Stomach (tissue), 8 donors: ENCODE measurements at regions not wholly inside any gene's neighbourhood (a gene's known extent, or its start where the extent isn't known, plus 50 kb on each side); places are given as distances from the start of the nearest gene placed in this dataset.

Experiments
- DNase-seq, 2 donors: peaks; one replicate each; pipeline versions ENCODE4 v3.0.0 to v3.0.0-alpha.2; 2013 to 2019
- H3K27ac ChIP-seq, 5 donors: fragments of 200-600 bp in 4 of 5; sonication (generic) in 4 of 5; one replicate each; pipeline ENCODE4 v1.5.1; 2013 to 2019; ENCODE audit warnings: mild to moderate bottlenecking in 1 of 5, moderate library complexity in 1 of 5
- H3K27me3 ChIP-seq, 3 donors: fragments of 200-600 bp; sonication (generic); one replicate each; pipeline ENCODE4 v1.5.1; 2017 to 2019; ENCODE audit warnings: mixed run types in 1 of 3
- H3K36me3 ChIP-seq, 4 donors: fragments of 200-600 bp; sonication (generic); 1 replicate in 3 of 4; 2 replicates in 1 of 4; pipeline ENCODE4 v1.5.1; 2016 to 2019
- H3K4me1 ChIP-seq, 4 donors: fragments of 200-600 bp; sonication (generic); one replicate each; pipeline ENCODE4 v1.5.1; 2016 to 2019
- H3K4me3 ChIP-seq, 4 donors: fragments of 200-600 bp; sonication (generic) in 3 of 4; one replicate each; pipeline ENCODE4 v1.5.1; 2016 to 2019; ENCODE audit warnings: mild to moderate bottlenecking in 1 of 4
- H3K9me3 ChIP-seq, 4 donors: fragments of 200-600 bp; sonication (generic); one replicate each; pipeline ENCODE4 v1.5.1; 2016 to 2019
- EP300 ChIP-seq: sonication (generic); formaldehyde crosslinking; IDR thresholded peaks from one replicate; pipeline ENCODE4 v1.6.1; 2017; ENCODE audit warnings: antibody characterized with exemption
- POLR2A ChIP-seq, 4 donors: fragments of 450-650 bp; IDR thresholded peaks; one replicate each; pipeline ENCODE4 v1.6.1; 2016; ENCODE audit warnings: antibody characterized with exemption in 4 of 4, control low read depth in 2 of 4, mild to moderate bottlenecking in 1 of 4, moderate library complexity in 1 of 4
- POLR2AphosphoS5 ChIP-seq, 3 donors: sonication (generic); formaldehyde crosslinking; IDR thresholded peaks; one replicate each; pipeline ENCODE4 v1.6.1; 2016; ENCODE audit warnings: antibody characterized with exemption in 3 of 3
- WGBS, 5 donors: extraction: QIAGEN DNeasy Blood & Tissue Kit in 3 of 5; methylation state at CpG; one replicate each; pipeline versions ENCODE4 v1.1.5 to v1.1.7; 2013 to 2018; 5-methylcytosine and 5-hydroxymethylcytosine counted together
- intact Hi-C: fragments of 100-400 bp; cut with DNase I; formaldehyde crosslinking; loops from one replicate; pipeline ENCODE4 v1.15.1; 2023; ENCODE audit warnings: low total_unique reads
- TF ChIP-seq, protein P1 (sequence below), 7 experiments: fragments of 450-650 bp in 4 of 7; fragments of 200-600 bp in 3 of 7; sonication (generic) in 3 of 7; IDR thresholded peaks; one replicate each; pipeline ENCODE4 v1.5.1; 2016 to 2019; ENCODE audit warnings: antibody characterized with exemption in 7 of 7, control low read depth in 2 of 7, mild to moderate bottlenecking in 1 of 7
- donor health status: healthy with polysubstance abuse.
- donor health status: Bipolar disorder and iron deficiency.
- donor health status: healthy.

DNA sequence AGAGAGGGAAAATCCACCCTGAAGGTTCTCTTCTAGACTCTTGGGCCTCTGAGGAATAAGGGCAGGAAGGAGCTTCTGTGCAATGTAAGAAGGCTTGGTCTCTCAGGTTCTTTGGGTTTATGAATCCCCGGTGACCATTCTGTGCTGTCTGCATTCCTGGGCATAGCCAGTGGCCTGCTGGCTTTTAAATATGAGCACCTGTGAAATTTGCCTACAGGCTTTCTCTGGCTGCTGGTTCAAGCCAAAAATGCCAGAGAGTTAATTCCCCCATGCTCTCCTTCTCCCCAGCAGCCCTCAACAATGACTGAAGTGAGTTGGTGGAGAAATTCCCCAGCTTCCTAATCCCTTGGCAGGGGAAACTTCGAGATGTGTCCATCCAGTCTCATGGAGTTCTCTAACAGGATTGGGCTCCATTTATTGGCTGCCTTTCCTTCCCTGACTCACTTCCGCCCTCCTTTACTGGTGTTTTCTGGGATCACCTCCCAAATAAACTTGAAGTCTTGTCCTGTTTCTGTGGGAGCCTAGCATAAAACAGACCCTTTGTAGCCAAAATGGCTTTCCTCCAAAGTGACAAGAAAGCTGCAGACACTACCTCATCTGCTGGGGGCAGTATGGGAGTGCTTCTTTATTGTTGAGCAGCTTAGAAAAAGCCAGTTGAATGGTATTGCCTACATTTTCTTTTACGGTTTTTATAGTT, 179.4 kb upstream of the CASK start:
- TF ChIP-seq POLR2AphosphoS5 (IDR thresholded peaks at IDR 0.05) (no peak), EP300 (no peak), POLR2A (IDR thresholded peaks at IDR 0.05) (no peak)
- TF ChIP-seq, protein P1, sequence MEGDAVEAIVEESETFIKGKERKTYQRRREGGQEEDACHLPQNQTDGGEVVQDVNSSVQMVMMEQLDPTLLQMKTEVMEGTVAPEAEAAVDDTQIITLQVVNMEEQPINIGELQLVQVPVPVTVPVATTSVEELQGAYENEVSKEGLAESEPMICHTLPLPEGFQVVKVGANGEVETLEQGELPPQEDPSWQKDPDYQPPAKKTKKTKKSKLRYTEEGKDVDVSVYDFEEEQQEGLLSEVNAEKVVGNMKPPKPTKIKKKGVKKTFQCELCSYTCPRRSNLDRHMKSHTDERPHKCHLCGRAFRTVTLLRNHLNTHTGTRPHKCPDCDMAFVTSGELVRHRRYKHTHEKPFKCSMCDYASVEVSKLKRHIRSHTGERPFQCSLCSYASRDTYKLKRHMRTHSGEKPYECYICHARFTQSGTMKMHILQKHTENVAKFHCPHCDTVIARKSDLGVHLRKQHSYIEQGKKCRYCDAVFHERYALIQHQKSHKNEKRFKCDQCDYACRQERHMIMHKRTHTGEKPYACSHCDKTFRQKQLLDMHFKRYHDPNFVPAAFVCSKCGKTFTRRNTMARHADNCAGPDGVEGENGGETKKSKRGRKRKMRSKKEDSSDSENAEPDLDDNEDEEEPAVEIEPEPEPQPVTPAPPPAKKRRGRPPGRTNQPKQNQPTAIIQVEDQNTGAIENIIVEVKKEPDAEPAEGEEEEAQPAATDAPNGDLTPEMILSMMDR (IDR thresholded peaks at IDR 0.05), result no peak
- Histone ChIP-seq H3K36me3 (no peaks in the 10 kb centered on the region), H3K4me3 (no peak overlapping the region), H3K9me3 (no peaks in the 10 kb centered on the region), H3K27ac (no peak overlapping the region), H3K27me3 (no peaks in the 10 kb centered on the region), H3K4me1 (no peaks in the 10 kb centered on the region)
- intact Hi-C loops, result no loop called here
- 71 to 87% (median 82%) methylated on average over 3 to 4 of the region's 4 CpGs for WGBS, 5 donors
- DNase-seq, result no peak

DNA sequence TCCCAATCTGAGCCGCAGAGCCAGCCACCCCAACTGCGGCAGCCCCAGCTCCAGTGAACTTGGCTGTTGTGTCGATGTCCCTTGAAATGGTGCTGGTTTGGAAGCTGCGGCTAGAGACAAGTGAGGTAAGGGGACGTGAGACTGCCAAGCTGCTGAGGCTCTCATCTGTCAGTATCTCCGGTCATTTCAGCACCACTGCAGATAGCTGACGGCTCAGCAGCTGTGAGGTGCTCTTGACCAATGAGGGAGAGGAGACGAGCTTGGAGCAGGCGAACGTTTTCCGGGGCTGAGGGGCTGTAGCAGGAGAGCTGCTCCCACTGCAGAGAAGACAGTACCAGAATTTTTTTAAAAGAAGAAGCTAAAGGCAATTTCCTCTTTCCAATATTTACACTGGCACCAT, 175.5 kb upstream of the CASK start:
- H3K9me3 ChIP-seq, result no peaks in the 10 kb centered on the region
- 60 to 86% (median 72%) methylated on average over 9 to 11 of the region's 11 CpGs for WGBS, 5 donors
- no peaks in the 10 kb centered on the region for H3K4me1 ChIP-seq
- DNase-seq, result peak in 1 of 2 donors; percentile 26
- no peak for TF ChIP-seq POLR2A (IDR thresholded peaks at IDR 0.05)
- TF ChIP-seq, protein P1 (IDR thresholded peaks at IDR 0.05), result no peak
- no peak for TF ChIP-seq POLR2AphosphoS5 (IDR thresholded peaks at IDR 0.05)
- no peak for TF ChIP-seq EP300
- peaks cover 0 to 6% (median 0%) of the 10 kb centered on the region in 3 donors for H3K27me3 ChIP-seq
- intact Hi-C loops, result no loop called here
- H3K27ac ChIP-seq, result no peak overlapping the region
- H3K4me3 ChIP-seq, result no peak overlapping the region
- no peaks in the 10 kb centered on the region for H3K36me3 ChIP-seq

DNA sequence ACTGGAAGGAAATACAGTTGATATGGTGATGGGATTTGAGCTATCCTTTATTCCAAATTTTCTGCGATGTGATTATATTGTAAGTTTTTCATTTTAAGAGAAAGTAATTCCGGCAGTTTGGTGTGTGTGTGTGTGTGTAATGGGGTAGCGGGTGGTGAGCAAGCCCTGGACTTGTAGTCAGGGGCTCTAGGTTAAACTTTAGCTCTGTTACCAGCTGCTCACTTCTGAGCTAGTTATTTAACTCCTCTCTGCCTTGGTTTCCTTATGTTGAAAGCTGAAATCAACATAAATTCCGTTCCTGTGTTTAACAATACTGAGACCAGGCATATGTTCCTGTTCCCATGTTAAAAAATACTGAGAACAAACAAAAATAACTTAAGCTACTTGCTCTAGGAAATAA, 174.1 kb upstream of the CASK start:
- H3K9me3 ChIP-seq, result no peaks in the 10 kb centered on the region
- H3K36me3 ChIP-seq, result no peaks in the 10 kb centered on the region
- intact Hi-C loops, result no loop called here
- H3K27ac ChIP-seq, result no peak overlapping the region
- H3K27me3 ChIP-seq, result peaks cover 0 to 7% (median 0%) of the 10 kb centered on the region in 3 donors
- no peak overlapping the region for H3K4me3 ChIP-seq
- TF ChIP-seq EP300 (no peak), POLR2A (IDR thresholded peaks at IDR 0.05) (no peak), POLR2AphosphoS5 (IDR thresholded peaks at IDR 0.05) (no peak)
- no peak for DNase-seq
- H3K4me1 ChIP-seq, result no peaks in the 10 kb centered on the region
- WGBS, 5 donors, result 70 to 91% (median 84%) methylated on average over 4 of the region's 4 CpGs

DNA sequence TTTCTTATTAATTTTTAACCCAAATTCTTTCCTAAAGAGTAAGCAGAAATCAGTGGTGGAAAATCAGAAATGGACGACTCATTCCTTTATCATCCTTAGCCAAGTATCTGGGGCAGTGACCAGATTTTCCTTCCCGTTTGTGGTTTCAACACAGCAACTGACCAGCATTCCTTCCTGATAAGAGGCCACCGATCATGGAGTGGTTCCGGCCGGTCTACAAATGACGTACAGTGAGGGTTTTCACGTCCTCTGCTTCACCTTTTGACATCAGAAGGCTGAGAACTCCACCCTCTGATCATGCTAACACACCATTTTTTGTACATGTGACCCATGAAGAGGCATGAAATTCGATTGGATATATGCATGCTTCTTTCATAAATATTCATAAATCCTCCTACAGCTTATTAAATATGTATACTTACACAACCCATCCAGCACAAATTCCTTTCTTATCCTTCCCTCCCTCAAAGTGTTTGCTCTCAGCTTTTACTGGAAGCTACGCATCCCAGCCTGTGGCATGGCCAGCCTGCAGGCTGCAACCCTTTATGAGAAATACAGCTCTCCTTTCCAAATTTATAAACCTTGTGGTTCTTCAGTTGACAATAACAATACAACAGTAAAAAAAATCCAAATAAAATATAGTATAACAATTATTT, 173.0 kb upstream of the CASK start:
- no peaks in the 10 kb centered on the region for H3K36me3 ChIP-seq
- no peaks in the 10 kb centered on the region for H3K9me3 ChIP-seq
- WGBS, 5 donors, result 31 to 66% (median 48%) methylated on average over 9 of the region's 9 CpGs
- intact Hi-C loops, result no loop called here
- H3K27me3 ChIP-seq, result peaks cover 0 to 7% (median 0%) of the 10 kb centered on the region in 3 donors
- H3K4me3 ChIP-seq, result no peak overlapping the region
- peak overlapping the region in 2 of 5 donors; percentile 29 to 35 for H3K27ac ChIP-seq
- TF ChIP-seq EP300 (no peak), POLR2AphosphoS5 (IDR thresholded peaks at IDR 0.05) (peak in 1 of 3 donors; percentile 57)
- DNase-seq, result peak; percentile 43 to 46
- H3K4me1 ChIP-seq, result no peaks in the 10 kb centered on the region

DNA sequence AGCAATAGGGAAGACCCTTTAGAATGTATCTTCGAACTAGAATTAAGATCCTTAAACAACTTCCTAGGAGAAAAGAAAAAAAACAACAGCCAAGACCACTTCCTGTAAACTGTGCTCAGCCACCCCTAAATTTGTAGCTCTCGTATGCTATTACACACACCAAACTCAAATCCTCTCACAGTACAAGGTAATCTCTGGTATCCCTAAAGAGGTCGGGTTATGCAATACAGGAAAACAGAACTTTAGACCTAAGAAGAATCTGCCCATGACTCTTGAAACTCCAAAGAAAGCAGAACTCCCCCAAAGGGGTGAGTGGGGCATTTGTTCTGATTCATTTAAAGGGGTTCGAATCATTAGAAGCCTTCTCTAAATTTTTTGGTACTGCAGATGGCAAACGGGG, 170.9 kb upstream of the CASK start:
- intact Hi-C loops, result no loop called here
- 51 to 61% (median 52%) methylated on average over 5 of the region's 5 CpGs for WGBS, 5 donors

More for the DNA sequence above, 170.9 kb upstream of the CASK start:
- no peaks in the 10 kb centered on the region for H3K36me3 ChIP-seq
- TF ChIP-seq EP300 (no peak), POLR2AphosphoS5 (IDR thresholded peaks at IDR 0.05) (no peak), POLR2A (IDR thresholded peaks at IDR 0.05) (no peak)
- TF ChIP-seq, protein P1 (IDR thresholded peaks at IDR 0.05), result no peak
- no peaks in the 10 kb centered on the region for H3K4me1 ChIP-seq
- H3K4me3 ChIP-seq, result no peak overlapping the region
- no peak overlapping the region for H3K27ac ChIP-seq
- DNase-seq, result no peak
- H3K9me3 ChIP-seq, result no peaks in the 10 kb centered on the region
- H3K27me3 ChIP-seq, result peaks cover 0 to 7% (median 0%) of the 10 kb centered on the region in 3 donors
